GM12865 (cell line): ENCODE measurements at regions not wholly inside any gene's neighbourhood (a gene's known extent, or its start where the extent isn't known, plus 50 kb on each side); places are given as distances from the start of the nearest gene placed in this dataset.

Experiments
- DNase-seq: peaks from one replicate; pipeline ENCODE4 v3.0.0; 2010; ENCODE audit warnings: low read depth
- H3K4me3 ChIP-seq: 2 replicates; pipeline ENCODE4 v1.5.1; 2011; ENCODE audit warnings: mild to moderate bottlenecking, low read depth, low read length, control low read depth
- CTCF ChIP-seq: IDR thresholded peaks from 2 replicates; pipeline ENCODE4 v1.5.1; 2011; ENCODE audit warnings: low read length, control low read depth, low read depth, inconsistent platforms; ENCODE audit not compliant: insufficient read depth; ENCODE audit errors: missing control alignments

- DNase-seq: no peak
- H3K4me3 ChIP-seq: no peak overlapping the region
- TF ChIP-seq CTCF: no peak
These were observed 376.9 kb downstream of the GPATCH2 start for GRCh38 chr1:217253985-217254384.

- DNase-seq: no peak
- no peak overlapping the region for H3K4me3 ChIP-seq
- TF ChIP-seq CTCF: no peak
These were observed 377.5 kb downstream of the GPATCH2 start for GRCh38 chr1:217253351-217253750.

- no peak overlapping the region for H3K4me3 ChIP-seq
- no peak for TF ChIP-seq CTCF
- DNase-seq: no peak
These were observed 379.8 kb downstream of the GPATCH2 start for GRCh38 chr1:217251121-217251520.

- no peak overlapping the region for H3K4me3 ChIP-seq
- DNase-seq: no peak
- TF ChIP-seq CTCF: no peak
These were observed 381.0 kb downstream of the GPATCH2 start for GRCh38 chr1:217249857-217250256.

- no peak for DNase-seq
- H3K4me3 ChIP-seq: no peak overlapping the region
- TF ChIP-seq CTCF: no peak
These were observed 385.9 kb downstream of the GPATCH2 start for GRCh38 chr1:217244971-217245370.

- no peak overlapping the region for H3K4me3 ChIP-seq
- TF ChIP-seq CTCF: no peak
- no peak for DNase-seq
These were observed 390.2 kb downstream of the GPATCH2 start for GRCh38 chr1:217240656-217241055.

GRCh38 chr1:217238945-217239344 lies 391.9 kb downstream of the GPATCH2 start:
- no peak overlapping the region for H3K4me3 ChIP-seq
- DNase-seq: no peak
- TF ChIP-seq CTCF: no peak
